Liver (tissue), 8 donors: ENCODE measurements at regions not wholly inside any gene's neighbourhood (a gene's known extent, or its start where the extent isn't known, plus 50 kb on each side); places are given as distances from the start of the nearest gene placed in this dataset.

Experiments
- DNase-seq: peaks from one replicate; pipeline ENCODE4 v3.0.0-alpha.2; 2017; ENCODE audit warnings: low spot score
- H3K27ac ChIP-seq, 2 donors: one replicate each; pipeline ENCODE4 v1.7.0; 2013; ENCODE audit warnings: inconsistent platforms in 2 of 2, low read length in 2 of 2, control low read depth in 1 of 2, low read depth in 1 of 2, mild to moderate bottlenecking in 1 of 2
- H3K27me3 ChIP-seq, 4 donors: one replicate each; pipeline versions ENCODE4 v1.6.1 to v1.7.0; 2013; ENCODE audit warnings: low read length in 3 of 4, inconsistent platforms in 1 of 4, mild to moderate bottlenecking in 1 of 4, moderate library complexity in 1 of 4; ENCODE audit not compliant: control insufficient read depth in 4 of 4, insufficient read depth in 4 of 4
- H3K36me3 ChIP-seq, 4 donors: one replicate each; pipeline versions ENCODE4 v1.6.1 to v1.7.0; 2013; ENCODE audit warnings: low read length in 3 of 4, mild to moderate bottlenecking in 3 of 4, low read depth in 1 of 4, moderate library complexity in 1 of 4; ENCODE audit not compliant: control insufficient read depth in 4 of 4, insufficient read depth in 3 of 4
- H3K4me1 ChIP-seq, 4 donors: one replicate each; pipeline versions ENCODE4 v1.6.1 to v1.7.0; 2013; ENCODE audit warnings: low read length in 3 of 4, mild to moderate bottlenecking in 3 of 4, moderate library complexity in 1 of 4; ENCODE audit not compliant: control insufficient read depth in 4 of 4, insufficient read depth in 4 of 4
- H3K4me3 ChIP-seq, 3 donors: one replicate each; pipeline versions ENCODE4 v1.6.1 to v1.7.0; 2013; ENCODE audit warnings: low read length in 3 of 3, control low read depth in 1 of 3, low read depth in 1 of 3, mild to moderate bottlenecking in 1 of 3
- H3K9ac ChIP-seq, 2 donors: one replicate each; pipeline ENCODE4 v1.7.0; 2013; ENCODE audit warnings: low read length in 2 of 2, mild to moderate bottlenecking in 2 of 2, moderate library complexity in 2 of 2, control low read depth in 1 of 2, low read depth in 1 of 2
- H3K9me3 ChIP-seq, 4 donors: one replicate each; pipeline versions ENCODE4 v1.6.1 to v1.7.0; 2013; ENCODE audit warnings: low read length in 3 of 4; ENCODE audit not compliant: control insufficient read depth in 4 of 4
- ATF3 ChIP-seq: IDR thresholded peaks from 2 replicates; pipeline ENCODE4 v1.6.1; 2016; ENCODE audit warnings: antibody characterized with exemption
- CTCF ChIP-seq: fragments of 150-350 bp; IDR thresholded peaks from 2 replicates; pipeline ENCODE4 v1.5.1; 2017; ENCODE audit warnings: improper control_type of control experiment, low read depth, low read length; ENCODE audit not compliant: missing input control
- EGR1 ChIP-seq, 2 donors: IDR thresholded peaks; 2 replicates each; pipeline ENCODE4 v1.6.1; 2016 to 2018; ENCODE audit warnings: antibody characterized with exemption in 2 of 2, low read depth in 2 of 2
- FOXA2 ChIP-seq: IDR thresholded peaks from 2 replicates; pipeline ENCODE4 v1.6.1; 2016; ENCODE audit warnings: antibody characterized with exemption
- HNF4A ChIP-seq, 2 donors: conservative IDR thresholded peaks; 2 replicates each; pipeline ENCODE4 v1.6.1; 2016; ENCODE audit warnings: antibody characterized with exemption in 2 of 2, mild to moderate bottlenecking in 2 of 2
- HNF4G ChIP-seq: IDR thresholded peaks from 2 replicates; pipeline ENCODE4 v1.6.1; 2016; ENCODE audit warnings: antibody characterized with exemption
- JUND ChIP-seq, 2 donors: IDR thresholded peaks; 2 replicates each; pipeline ENCODE4 v1.6.1; 2016; ENCODE audit warnings: antibody characterized with exemption in 2 of 2
- MAX ChIP-seq: IDR thresholded peaks from 2 replicates; pipeline ENCODE4 v1.6.1; 2016; ENCODE audit warnings: antibody characterized with exemption
- NR2F2 ChIP-seq: IDR thresholded peaks from 2 replicates; pipeline ENCODE4 v1.6.1; 2016; ENCODE audit warnings: antibody characterized with exemption
- RAD21 ChIP-seq, 2 donors: IDR thresholded peaks; 2 replicates each; pipeline ENCODE4 v1.6.1; 2016; ENCODE audit warnings: antibody characterized with exemption in 2 of 2, mild to moderate bottlenecking in 2 of 2
- REST ChIP-seq: IDR thresholded peaks from 2 replicates; pipeline ENCODE4 v1.6.1; 2016; ENCODE audit warnings: antibody characterized with exemption, mild to moderate bottlenecking
- SP1 ChIP-seq: IDR thresholded peaks from 2 replicates; pipeline ENCODE4 v1.6.1; 2018; ENCODE audit warnings: antibody characterized with exemption, mild to moderate bottlenecking
- TAF1 ChIP-seq: conservative IDR thresholded peaks from 2 replicates; pipeline ENCODE4 v1.6.1; 2016; ENCODE audit warnings: antibody characterized with exemption, mild to moderate bottlenecking
- YY1 ChIP-seq: IDR thresholded peaks from 2 replicates; pipeline ENCODE4 v1.6.1; 2016; ENCODE audit warnings: antibody characterized with exemption, mild to moderate bottlenecking
- WGBS: extraction: QIAGEN DNeasy Blood & Tissue Kit; methylation state at CpG from one replicate; pipeline ENCODE4 v1.1.7; 2013; 5-methylcytosine and 5-hydroxymethylcytosine counted together
- TF ChIP-seq, protein P1 (sequence below): IDR thresholded peaks from 2 replicates; pipeline ENCODE4 v1.6.1; 2016; ENCODE audit warnings: antibody characterized with exemption
- donor health status: healthy.
- donor health status: healthy.
- donor health status: healthy.
- donor health status: healthy.
- donor health status: healthy.

DNA sequence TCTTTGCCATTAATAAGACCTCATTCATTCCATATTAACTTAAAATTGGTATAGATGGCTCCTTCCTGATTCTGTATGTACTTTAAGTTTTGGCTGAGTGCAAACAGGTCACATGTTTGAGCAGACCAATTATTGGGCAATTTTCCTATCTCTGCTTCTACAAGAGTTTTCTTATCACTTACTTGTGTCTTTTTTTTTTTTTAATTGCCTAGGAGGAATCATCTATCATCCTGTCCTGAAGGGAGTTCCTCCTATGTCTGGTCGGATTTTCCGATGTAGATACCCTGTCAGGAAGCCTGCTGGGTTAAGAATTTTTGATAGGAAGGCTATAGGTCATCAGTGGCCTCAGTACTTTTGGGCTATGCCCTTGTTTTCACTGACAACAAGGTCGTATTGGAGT is 268.0 kb downstream of the RPS4Y2 start:
- no peak for TF ChIP-seq RAD21 (IDR thresholded peaks at IDR 0.05)
- no peak for TF ChIP-seq FOXA2
- no peak for TF ChIP-seq YY1
- no peak for TF ChIP-seq REST
- no peak for TF ChIP-seq CTCF
- no peak for TF ChIP-seq EGR1 (IDR thresholded peaks at IDR 0.05; ENCODE audit: low read depth in 2 of 2)
- no peak for TF ChIP-seq MAX
- no peak for TF ChIP-seq NR2F2
- no peak for TF ChIP-seq JUND (IDR thresholded peaks at IDR 0.05)
- no peak for TF ChIP-seq ATF3
- TF ChIP-seq, protein P1, sequence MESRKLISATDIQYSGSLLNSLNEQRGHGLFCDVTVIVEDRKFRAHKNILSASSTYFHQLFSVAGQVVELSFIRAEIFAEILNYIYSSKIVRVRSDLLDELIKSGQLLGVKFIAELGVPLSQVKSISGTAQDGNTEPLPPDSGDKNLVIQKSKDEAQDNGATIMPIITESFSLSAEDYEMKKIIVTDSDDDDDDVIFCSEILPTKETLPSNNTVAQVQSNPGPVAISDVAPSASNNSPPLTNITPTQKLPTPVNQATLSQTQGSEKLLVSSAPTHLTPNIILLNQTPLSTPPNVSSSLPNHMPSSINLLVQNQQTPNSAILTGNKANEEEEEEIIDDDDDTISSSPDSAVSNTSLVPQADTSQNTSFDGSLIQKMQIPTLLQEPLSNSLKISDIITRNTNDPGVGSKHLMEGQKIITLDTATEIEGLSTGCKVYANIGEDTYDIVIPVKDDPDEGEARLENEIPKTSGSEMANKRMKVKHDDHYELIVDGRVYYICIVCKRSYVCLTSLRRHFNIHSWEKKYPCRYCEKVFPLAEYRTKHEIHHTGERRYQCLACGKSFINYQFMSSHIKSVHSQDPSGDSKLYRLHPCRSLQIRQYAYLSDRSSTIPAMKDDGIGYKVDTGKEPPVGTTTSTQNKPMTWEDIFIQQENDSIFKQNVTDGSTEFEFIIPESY = no peak
- TF ChIP-seq TAF1 = no peak
- TF ChIP-seq HNF4A (conservative IDR thresholded peaks at IDR 0.05) = no peak
- no peak for TF ChIP-seq HNF4G
- no peak for TF ChIP-seq SP1
- H3K9ac ChIP-seq = no peak overlapping the region
- H3K4me1 ChIP-seq = no peaks in the 10 kb centered on the region
- no peaks in the 10 kb centered on the region for H3K27me3 ChIP-seq
- DNase-seq = no peak
- 39% methylated on average over 3 of the region's 3 CpGs for WGBS
- no peaks in the 10 kb centered on the region for H3K36me3 ChIP-seq
- H3K27ac ChIP-seq = no peak overlapping the region
- H3K4me3 ChIP-seq = no peak overlapping the region
- H3K9me3 ChIP-seq = no peaks in the 10 kb centered on the region

DNA sequence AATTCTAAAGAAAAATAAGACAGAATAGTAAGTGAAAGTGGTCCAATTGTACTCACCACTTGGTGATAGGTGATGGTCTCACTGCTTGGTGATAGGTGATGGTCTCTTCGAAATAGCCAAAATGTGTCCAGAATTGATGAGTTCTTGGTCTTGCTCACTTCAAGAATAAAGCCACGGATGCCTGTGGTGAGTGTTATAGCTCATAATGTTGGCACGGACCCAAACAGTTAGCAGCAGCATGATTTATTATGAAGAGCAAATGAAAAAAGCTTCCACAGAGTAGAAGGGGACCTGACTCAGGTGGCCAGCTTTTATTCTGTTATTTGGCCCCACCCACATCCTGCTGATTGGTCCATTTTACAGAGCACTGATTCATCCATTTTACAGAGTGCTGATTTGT is 272.6 kb downstream of the RPS4Y2 start:
- Histone ChIP-seq H3K27ac (no peak overlapping the region), H3K36me3 (no peaks in the 10 kb centered on the region), H3K27me3 (no peaks in the 10 kb centered on the region), H3K4me3 (no peak overlapping the region), H3K9ac (no peak overlapping the region), H3K4me1 (no peaks in the 10 kb centered on the region), H3K9me3 (no peaks in the 10 kb centered on the region)
- WGBS = 42% methylated on average over 3 of the region's 3 CpGs
- TF ChIP-seq FOXA2 = no peak
- no peak for TF ChIP-seq ATF3
- no peak for TF ChIP-seq NR2F2
- no peak for TF ChIP-seq EGR1 (IDR thresholded peaks at IDR 0.05; ENCODE audit: low read depth in 2 of 2)
- TF ChIP-seq REST = no peak
- DNase-seq = no peak
